Cardiac muscle cell (in vitro differentiated cells and primary cell): ENCODE measurements at regions not wholly inside any gene's neighbourhood (a gene's known extent, or its start where the extent isn't known, plus 50 kb on each side); places are given as distances from the start of the nearest gene placed in this dataset.

Experiments used
- DNase-seq, 2 donors: peaks; one replicate each; pipeline versions ENCODE4 v3.0.0 to v3.0.0-alpha.2; 2010 to 2017; ENCODE audit warnings: low read depth in 1 of 2, low spot score in 1 of 2
- H3K27ac ChIP-seq: fragments of 200-600 bp; sonication (generic); 2 replicates; pipeline ENCODE4 v1.5.1; 2016
- H3K27me3 ChIP-seq: fragments of 200-600 bp; sonication (generic); 2 replicates; pipeline ENCODE4 v1.6.0; 2016; ENCODE audit warnings: control low read depth
- H3K36me3 ChIP-seq: fragments of 200-600 bp; sonication (generic); 2 replicates; pipeline ENCODE4 v1.5.1; 2016; ENCODE audit warnings: control low read depth
- H3K4me1 ChIP-seq: fragments of 200-600 bp; sonication (generic); 2 replicates; pipeline ENCODE4 v1.8.1; 2017; ENCODE audit warnings: low read depth, mild to moderate bottlenecking, mixed run types
- H3K4me3 ChIP-seq: fragments of 200-600 bp; sonication (generic); 2 replicates; pipeline ENCODE4 v1.5.1; 2016; ENCODE audit warnings: mild to moderate bottlenecking
- H3K9me3 ChIP-seq: fragments of 200-600 bp; sonication (generic); 2 replicates; pipeline ENCODE4 v1.5.1; 2017; ENCODE audit warnings: low read depth, mild to moderate bottlenecking, control low read depth
- TF ChIP-seq, protein P1 (sequence below): IDR thresholded peaks from 2 replicates; pipeline ENCODE4 v1.5.1; 2012; ENCODE audit warnings: low read depth, mild to moderate bottlenecking, low read length

GRCh38 chr1:223036479-223036845 lies 106.6 kb downstream of the TLR5 start:
- Histone ChIP-seq H3K9me3 (no peaks in the 10 kb centered on the region), H3K27me3 (no peaks in the 10 kb centered on the region), H3K4me1 (peaks cover 1% of the 10 kb centered on the region), H3K4me3 (no peak overlapping the region), H3K27ac (no peak overlapping the region), H3K36me3 (no peaks in the 10 kb centered on the region)
- DNase-seq = no peak
- TF ChIP-seq, protein P1, sequence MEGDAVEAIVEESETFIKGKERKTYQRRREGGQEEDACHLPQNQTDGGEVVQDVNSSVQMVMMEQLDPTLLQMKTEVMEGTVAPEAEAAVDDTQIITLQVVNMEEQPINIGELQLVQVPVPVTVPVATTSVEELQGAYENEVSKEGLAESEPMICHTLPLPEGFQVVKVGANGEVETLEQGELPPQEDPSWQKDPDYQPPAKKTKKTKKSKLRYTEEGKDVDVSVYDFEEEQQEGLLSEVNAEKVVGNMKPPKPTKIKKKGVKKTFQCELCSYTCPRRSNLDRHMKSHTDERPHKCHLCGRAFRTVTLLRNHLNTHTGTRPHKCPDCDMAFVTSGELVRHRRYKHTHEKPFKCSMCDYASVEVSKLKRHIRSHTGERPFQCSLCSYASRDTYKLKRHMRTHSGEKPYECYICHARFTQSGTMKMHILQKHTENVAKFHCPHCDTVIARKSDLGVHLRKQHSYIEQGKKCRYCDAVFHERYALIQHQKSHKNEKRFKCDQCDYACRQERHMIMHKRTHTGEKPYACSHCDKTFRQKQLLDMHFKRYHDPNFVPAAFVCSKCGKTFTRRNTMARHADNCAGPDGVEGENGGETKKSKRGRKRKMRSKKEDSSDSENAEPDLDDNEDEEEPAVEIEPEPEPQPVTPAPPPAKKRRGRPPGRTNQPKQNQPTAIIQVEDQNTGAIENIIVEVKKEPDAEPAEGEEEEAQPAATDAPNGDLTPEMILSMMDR = no peak

DNA sequence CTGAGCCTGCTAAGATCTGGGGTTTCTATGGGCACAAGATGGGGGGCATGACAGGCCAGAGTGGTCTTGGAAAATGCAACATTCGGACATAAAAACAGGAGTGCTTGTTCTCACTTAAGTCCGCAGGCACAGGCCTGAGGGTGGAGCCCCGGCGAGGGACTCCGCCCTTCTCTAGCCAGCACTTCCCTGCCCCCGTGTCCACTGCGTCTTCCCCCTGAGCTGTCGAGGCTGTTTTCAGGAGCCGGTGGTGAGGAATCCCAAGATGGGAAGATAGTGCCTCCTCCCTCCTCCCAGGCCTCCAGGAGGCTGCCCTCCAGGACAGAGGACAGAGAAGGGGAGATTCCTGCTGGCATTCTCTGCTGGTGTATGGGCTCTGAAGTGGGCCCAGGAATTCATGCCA lies 105.2 kb downstream of the TLR5 start:
- no peaks in the 10 kb centered on the region for H3K9me3 ChIP-seq
- peaks cover 5% of the 10 kb centered on the region for H3K4me1 ChIP-seq
- no peaks in the 10 kb centered on the region for H3K36me3 ChIP-seq
- TF ChIP-seq, protein P1 = no peak
- H3K27ac ChIP-seq = no peak overlapping the region
- no peak overlapping the region for H3K4me3 ChIP-seq
- DNase-seq = no peak
- no peaks in the 10 kb centered on the region for H3K27me3 ChIP-seq

- Histone ChIP-seq H3K4me3 (no peak overlapping the region), H3K27me3 (no peaks in the 10 kb centered on the region), H3K9me3 (no peaks in the 10 kb centered on the region), H3K4me1 (peaks cover 5% of the 10 kb centered on the region), H3K27ac (no peak overlapping the region), H3K36me3 (no peaks in the 10 kb centered on the region)
- DNase-seq = no peak
- TF ChIP-seq, protein P1 = no peak
Measured at GRCh38 chr1:223038288-223039006, 104.6 kb downstream of the TLR5 start.

GRCh38 chr1:223039990-223040389 lies 103.1 kb downstream of the TLR5 start:
- no peak overlapping the region for H3K27ac ChIP-seq
- H3K4me1 ChIP-seq = peaks cover 5% of the 10 kb centered on the region
- H3K4me3 ChIP-seq = no peak overlapping the region
- no peaks in the 10 kb centered on the region for H3K36me3 ChIP-seq
- TF ChIP-seq, protein P1 = no peak
- no peaks in the 10 kb centered on the region for H3K27me3 ChIP-seq
- H3K9me3 ChIP-seq = no peaks in the 10 kb centered on the region
- DNase-seq = no peak

DNA sequence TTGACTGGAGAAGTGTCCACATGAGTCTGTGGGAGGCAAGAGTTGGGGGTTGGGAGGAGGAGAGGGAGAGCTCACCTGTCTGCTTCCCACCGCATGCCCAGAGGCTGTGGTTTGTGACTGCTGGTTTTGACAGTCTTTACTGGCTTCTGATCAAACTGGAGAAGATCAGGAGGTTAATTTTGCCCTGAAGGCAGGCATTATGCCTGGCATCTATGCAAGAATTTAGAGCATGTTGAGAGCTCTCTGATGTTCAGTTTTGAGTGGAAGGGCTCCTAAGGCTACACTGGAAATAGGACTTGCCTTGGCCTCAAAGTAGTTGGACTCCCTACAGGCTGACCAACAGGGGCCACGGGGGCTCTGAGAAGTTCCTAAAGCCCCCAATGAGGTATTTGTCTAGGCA lies 101.6 kb downstream of the TLR5 start:
- H3K9me3 ChIP-seq = no peaks in the 10 kb centered on the region
- peak in 1 of 2 donors; percentile 15 for DNase-seq
- H3K4me1 ChIP-seq = peaks cover 5% of the 10 kb centered on the region
- TF ChIP-seq, protein P1 = no peak
- no peak overlapping the region for H3K4me3 ChIP-seq
- H3K36me3 ChIP-seq = no peaks in the 10 kb centered on the region
- H3K27me3 ChIP-seq = no peaks in the 10 kb centered on the region
- H3K27ac ChIP-seq = no peak overlapping the region
